HCT116 (cell line): ENCODE measurements at regions not wholly inside any gene's neighbourhood (a gene's known extent, or its start where the extent isn't known, plus 50 kb on each side); places are given as distances from the start of the nearest gene placed in this dataset.

Experiments used
- CEBPB ChIP-seq: IDR thresholded peaks from 2 replicates; pipeline ENCODE4 v1.6.1; 2012; ENCODE audit warnings: low read depth
- EGR1 ChIP-seq: IDR thresholded peaks from 2 replicates; pipeline ENCODE4 v1.6.1; 2012; ENCODE audit warnings: low read depth
- EZH2 ChIP-seq: fragments of 200-600 bp; sonication (generic); IDR thresholded peaks from 2 replicates; pipeline ENCODE4 v1.6.1; 2017; ENCODE audit warnings: antibody characterized with exemption, mixed run types
- JUND ChIP-seq: IDR thresholded peaks from 2 replicates; pipeline ENCODE4 v1.6.1; 2012
- POLR2A ChIP-seq: IDR thresholded peaks from 2 replicates; pipeline ENCODE4 v1.7.0; 2011; ENCODE audit warnings: borderline replicate concordance; ENCODE audit not compliant: insufficient read depth, insufficient read length; ENCODE audit errors: extremely low read depth
- POLR2AphosphoS5 ChIP-seq: IDR thresholded peaks from 2 replicates; pipeline ENCODE4 v1.6.1; 2011; ENCODE audit warnings: mild to moderate bottlenecking, low read depth, low read length, moderate library complexity
- RAD21 ChIP-seq: IDR thresholded peaks from 2 replicates; pipeline ENCODE4 v1.6.1; 2012; ENCODE audit warnings: low read depth, mild to moderate bottlenecking
- REST ChIP-seq: IDR thresholded peaks from 2 replicates; pipeline ENCODE4 v1.6.1; 2012; ENCODE audit warnings: low read depth
- ZNF274 ChIP-seq: fragments of 200-500 bp; sonication (Bioruptor generic); IDR thresholded peaks from 2 replicates; pipeline ENCODE4 v1.6.1; 2014; ENCODE audit warnings: mild to moderate bottlenecking, low read depth, low read length, inconsistent platforms
- TF ChIP-seq, protein P1 (sequence below), 3 experiments: fragments of 200-600 bp in 1 of 3; sonication (generic) in 1 of 3; IDR thresholded peaks in 2 of 3; conservative IDR thresholded peaks in 1 of 3; 2 replicates each; pipeline ENCODE4 v1.5.1; 2012 to 2017; ENCODE audit warnings: low read depth in 2 of 3, low read length in 2 of 3, antibody characterized with exemption in 1 of 3, borderline replicate concordance in 1 of 3, control low read depth in 1 of 3, mild to moderate bottlenecking in 1 of 3, mixed read lengths in 1 of 3, mixed run types in 1 of 3, moderate library complexity in 1 of 3; ENCODE audit not compliant: insufficient read depth in 1 of 3

GRCh38 chr10:59055045-59055444 lies 121.4 kb upstream of the PHYHIPL start:
- TF ChIP-seq, protein P1, sequence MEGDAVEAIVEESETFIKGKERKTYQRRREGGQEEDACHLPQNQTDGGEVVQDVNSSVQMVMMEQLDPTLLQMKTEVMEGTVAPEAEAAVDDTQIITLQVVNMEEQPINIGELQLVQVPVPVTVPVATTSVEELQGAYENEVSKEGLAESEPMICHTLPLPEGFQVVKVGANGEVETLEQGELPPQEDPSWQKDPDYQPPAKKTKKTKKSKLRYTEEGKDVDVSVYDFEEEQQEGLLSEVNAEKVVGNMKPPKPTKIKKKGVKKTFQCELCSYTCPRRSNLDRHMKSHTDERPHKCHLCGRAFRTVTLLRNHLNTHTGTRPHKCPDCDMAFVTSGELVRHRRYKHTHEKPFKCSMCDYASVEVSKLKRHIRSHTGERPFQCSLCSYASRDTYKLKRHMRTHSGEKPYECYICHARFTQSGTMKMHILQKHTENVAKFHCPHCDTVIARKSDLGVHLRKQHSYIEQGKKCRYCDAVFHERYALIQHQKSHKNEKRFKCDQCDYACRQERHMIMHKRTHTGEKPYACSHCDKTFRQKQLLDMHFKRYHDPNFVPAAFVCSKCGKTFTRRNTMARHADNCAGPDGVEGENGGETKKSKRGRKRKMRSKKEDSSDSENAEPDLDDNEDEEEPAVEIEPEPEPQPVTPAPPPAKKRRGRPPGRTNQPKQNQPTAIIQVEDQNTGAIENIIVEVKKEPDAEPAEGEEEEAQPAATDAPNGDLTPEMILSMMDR (IDR thresholded peaks at IDR 0.05 in 2 of 3, conservative IDR thresholded peaks at IDR 0.05 in 1 of 3; ENCODE audit: borderline replicate concordance in 1 of 3, insufficient read depth in 1 of 3, low read depth in 2 of 3, low read length in 2 of 3) = no peak
- TF ChIP-seq EZH2 (no peak), POLR2A (no peak), POLR2AphosphoS5 (no peak), EGR1 (no peak), REST (no peak), RAD21 (no peak), CEBPB (no peak), ZNF274 (no peak), JUND (no peak)
